Mammary epithelial cell (primary cell): ENCODE measurements at regions not wholly inside any gene's neighbourhood (a gene's known extent, or its start where the extent isn't known, plus 50 kb on each side); places are given as distances from the start of the nearest gene placed in this dataset.

Experiments used
- CTCF ChIP-seq, 2 donors: IDR thresholded peaks in 1 of 2; conservative IDR thresholded peaks in 1 of 2; 2 replicates each; pipeline ENCODE4 v1.5.1; 2011 to 2012; ENCODE audit warnings: inconsistent platforms in 2 of 2, low read length in 2 of 2, mild to moderate bottlenecking in 2 of 2, control low read depth in 1 of 2, low read depth in 1 of 2; ENCODE audit not compliant: insufficient read depth in 1 of 2; ENCODE audit errors: extremely low read depth in 1 of 2
- EZH2 ChIP-seq: IDR thresholded peaks from 2 replicates; pipeline ENCODE4 v1.6.1; 2012; ENCODE audit warnings: low read length, inconsistent platforms, borderline replicate concordance

GRCh38 chr7:106504645-106505044, 156.3 kb downstream of the CCDC71L start:
- TF ChIP-seq CTCF (conservative IDR thresholded peaks at IDR 0.05 in 1 of 2, IDR thresholded peaks at IDR 0.05 in 1 of 2; ENCODE audit: extremely low read depth in 1 of 2, insufficient read depth in 1 of 2, low read depth in 1 of 2, low read length in 2 of 2) = no peak
- no peak for TF ChIP-seq EZH2
